OCI-M1 (cell line): ENCODE measurements at regions not wholly inside any gene's neighbourhood (a gene's known extent, or its start where the extent isn't known, plus 50 kb on each side); places are given as distances from the start of the nearest gene placed in this dataset.

Experiments
- DNase-seq: peaks from one replicate; lab custom pipeline; 2025; lab: John Stamatoyannopoulos, UW

DNA sequence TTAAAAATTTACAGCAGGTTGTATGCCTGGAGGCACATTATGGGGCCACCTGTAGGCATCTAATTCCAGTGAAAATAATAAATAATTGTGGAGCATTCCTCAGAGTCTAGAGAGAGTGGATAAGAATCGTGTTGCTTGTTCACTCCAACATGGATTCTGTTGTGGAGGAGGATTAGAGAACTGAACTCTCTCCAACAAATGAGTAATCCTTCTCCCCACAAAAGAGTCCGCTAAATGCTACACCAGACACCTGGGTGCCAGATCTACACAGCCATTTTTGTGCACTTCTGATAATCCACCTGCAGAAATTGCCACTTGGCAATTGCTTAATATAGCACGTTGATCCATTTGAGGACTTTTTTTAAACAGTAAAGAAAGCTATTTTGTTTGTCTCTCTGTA lies 113.7 kb upstream of the DPYD start:
- DNase-seq, result no peak

DNA sequence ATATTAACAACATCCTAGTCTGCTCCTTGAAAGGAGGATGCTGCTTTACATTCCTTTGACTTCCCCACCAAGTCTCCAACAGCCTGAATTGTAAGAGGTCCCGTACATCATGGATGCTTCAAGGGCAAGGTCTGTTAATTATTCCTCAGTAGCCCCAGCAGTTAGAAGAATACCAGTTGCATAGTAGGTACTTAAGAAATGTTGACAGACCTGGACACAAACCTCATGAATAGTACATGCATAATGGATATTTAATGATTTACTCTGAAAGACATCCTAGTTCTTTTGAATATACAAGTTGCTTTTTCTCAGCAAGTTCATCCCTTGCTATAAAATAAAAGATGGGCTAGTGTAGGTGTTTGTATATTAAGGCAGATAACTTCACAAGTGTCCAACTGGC lies 112.1 kb upstream of the DPYD start:
- no peak for DNase-seq

DNA sequence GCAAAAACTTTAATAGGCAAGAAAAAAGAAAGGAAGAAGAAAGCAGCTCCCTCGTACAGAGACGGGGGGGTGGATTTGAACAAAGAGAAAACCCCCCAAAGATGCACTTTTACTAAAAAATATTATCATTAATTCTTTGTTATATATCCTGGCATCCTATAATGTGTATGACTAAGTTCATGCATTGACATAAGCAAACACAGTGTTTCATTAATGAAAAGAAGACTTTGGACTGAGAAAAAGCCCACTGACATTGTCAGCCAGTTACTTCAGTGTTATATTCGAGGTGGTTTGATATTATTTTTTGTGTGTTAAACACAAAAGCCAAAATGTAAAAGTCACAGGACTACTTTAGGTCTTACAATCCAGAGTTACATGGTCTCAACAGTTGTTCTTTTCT lies 110.1 kb upstream of the DPYD start:
- DNase-seq, result no peak

DNA sequence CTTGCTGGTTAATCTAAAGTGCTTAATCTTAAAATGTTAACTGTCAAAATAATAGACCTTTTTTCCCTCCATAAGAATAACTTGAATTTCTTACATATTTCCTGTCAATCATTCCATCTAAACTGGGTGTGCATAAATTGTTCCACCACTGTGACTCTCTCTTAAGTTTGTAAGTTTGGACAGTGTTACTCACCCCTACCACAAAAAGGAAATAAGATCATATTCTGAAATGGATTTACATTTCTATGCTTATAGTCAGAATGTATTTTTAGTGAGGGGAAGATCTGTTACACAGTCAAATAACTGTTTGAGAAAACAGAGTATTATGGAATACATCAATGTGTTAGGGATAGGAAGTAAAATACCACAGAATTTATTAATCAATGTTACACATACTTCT lies 109.6 kb upstream of the DPYD start:
- peak; percentile 7 for DNase-seq

DNA sequence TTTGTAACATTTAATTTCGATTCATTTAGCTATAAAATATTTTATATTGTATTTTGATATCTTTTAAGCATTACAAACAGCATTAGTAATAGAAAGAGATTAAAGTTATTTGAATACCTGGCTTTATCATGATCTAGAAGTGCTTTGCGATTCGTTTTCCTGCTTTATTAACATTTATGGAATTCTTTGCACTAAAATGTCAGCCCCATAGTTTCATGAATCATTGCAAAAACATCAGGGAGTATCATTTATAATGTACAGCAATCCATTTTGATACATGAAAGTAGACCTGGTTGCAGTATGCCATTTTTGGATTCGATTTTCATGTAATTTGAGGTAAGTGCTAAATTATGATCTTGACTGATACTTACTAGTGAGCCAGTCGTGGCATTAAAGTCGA lies 108.0 kb upstream of the DPYD start:
- DNase-seq, result no peak

DNA sequence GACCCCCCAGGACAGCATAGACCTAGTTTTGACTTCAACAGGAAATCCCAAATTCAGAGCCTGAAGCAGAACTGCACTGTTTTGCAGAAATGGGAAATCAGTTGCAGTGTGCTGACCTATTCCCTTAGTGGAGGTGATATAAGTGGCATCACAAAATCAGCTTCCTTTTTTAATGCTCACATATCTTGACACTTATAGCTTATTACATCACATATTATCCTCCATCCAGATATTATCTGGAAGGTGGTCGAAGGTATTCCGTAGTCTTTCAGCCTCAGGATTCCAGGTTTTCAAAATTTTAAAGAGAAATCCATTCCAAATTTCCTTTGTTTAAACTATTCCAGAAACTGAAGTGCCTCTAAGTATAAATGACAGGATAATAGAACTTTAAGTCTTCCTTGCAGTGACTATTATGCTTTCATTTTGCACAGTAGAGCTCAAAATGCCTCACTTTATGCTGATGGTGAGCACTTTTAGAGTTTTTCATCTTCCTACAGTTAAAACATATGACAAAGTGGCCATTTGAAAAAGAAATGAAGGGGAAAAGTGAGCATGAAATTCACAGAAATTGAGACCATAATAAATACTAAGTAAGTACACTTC lies 106.4 kb upstream of the DPYD start:
- DNase-seq, result peak; percentile 40

DNA sequence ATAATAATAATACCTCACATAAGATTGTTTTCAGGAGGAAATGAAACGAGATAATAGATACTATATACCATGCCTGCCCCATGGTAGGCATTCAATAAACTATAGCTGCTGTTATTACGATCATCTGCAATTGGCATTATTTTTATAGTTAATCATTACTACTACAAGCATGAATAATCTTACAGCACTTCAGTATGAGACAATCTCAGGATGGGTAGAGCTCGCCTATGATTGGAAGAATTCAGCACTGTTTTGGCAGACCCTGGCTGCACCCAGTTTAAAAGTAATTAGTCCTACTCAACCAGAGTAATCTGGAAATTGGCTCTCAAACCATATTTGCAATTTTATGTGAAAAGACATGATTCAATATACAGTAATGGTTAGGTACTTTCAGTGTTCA lies 105.0 kb upstream of the DPYD start:
- no peak for DNase-seq

DNA sequence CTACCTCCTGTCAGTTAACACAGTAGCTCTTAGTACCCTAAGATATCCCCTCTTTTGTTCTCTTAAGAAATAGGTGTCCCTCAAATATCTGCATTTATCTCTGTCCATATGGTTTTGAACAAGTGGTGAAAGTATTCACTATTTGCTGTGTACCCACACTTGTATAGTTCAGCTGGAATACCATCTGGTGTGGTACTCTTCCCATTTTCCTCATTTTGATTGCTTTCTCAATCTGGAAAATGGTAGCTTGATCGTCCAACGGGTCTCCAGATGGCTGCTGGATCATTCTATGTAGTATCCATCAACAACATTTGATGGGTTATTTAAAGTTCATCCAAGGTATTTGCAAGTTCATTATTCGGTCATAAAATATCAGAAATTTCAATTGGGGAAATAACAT lies 100.3 kb upstream of the DPYD start:
- DNase-seq, result no peak

DNA sequence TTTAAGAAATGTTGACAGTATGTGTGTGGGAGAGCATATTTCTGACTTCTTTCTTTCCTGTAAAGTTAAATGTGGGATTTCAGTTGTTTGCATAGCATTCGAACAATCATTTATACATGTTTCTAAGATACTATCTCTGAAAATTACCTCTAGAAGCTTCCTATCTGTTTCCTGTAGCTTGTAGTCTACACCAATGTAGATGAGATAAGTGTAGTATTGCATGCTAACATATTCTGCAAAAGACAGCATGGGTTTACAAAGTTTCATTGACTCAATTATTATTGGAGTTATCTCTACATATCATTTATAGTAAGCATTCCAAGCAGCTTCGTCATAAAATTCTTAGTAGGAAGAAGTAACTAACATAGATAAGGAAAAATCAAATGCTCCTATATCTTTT lies 98.9 kb upstream of the DPYD start:
- no peak for DNase-seq

DNA sequence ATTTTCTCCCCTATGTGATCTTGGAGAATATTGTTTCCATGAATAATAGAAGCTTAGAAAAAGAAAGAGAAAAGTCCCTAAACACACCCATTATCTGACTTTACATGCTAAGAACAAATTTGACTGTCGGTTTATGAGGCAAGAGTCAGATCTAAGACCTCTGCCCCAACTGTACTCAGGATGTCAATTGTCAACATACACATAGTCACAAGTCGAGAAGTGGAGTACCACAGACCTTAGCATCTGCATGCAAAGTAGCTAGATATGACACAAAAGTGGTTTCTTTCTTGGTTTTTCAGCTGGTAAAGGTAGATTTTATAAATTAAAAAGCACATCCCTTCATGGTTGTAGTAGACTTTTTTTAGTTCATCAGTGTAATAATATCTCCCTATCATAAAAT lies 97.2 kb upstream of the DPYD start:
- no peak for DNase-seq

DNA sequence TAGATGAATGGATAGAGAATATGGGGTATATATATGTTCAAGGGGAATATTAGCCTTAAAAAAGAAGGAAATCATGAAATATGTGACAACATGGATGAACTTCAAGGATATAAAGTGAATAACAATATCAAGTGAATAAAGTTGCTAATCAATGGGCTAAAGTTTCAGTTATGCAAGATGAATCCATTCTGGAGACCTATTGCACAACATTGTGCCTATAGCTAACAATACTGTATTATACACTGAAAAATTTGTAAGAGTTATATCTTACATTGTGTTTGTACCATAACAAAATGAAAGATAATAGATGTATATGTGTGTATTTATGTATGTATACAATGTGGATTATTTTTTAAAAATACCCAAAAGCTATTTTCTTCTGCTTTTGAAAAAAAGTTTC lies 96.3 kb upstream of the DPYD start:
- no peak for DNase-seq

DNA sequence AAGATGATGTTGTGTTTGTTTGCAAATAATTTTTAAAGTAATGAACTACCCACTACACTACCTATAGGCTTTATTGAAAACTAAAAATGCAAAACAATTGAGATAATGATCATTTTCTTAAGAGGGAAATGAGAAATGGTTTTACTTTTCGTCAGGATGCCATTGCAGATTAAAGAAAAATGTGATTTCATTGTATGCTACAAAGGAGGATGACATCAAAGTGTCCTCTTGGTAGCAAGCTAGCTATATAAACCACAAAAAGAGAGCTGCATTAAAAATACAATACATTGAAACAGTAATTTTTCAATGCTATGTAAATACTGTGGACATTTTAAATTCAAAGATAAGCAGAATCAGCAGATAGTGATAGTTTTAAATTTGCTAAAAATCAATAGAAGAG lies 87.5 kb upstream of the DPYD start:
- DNase-seq, result no peak

DNA sequence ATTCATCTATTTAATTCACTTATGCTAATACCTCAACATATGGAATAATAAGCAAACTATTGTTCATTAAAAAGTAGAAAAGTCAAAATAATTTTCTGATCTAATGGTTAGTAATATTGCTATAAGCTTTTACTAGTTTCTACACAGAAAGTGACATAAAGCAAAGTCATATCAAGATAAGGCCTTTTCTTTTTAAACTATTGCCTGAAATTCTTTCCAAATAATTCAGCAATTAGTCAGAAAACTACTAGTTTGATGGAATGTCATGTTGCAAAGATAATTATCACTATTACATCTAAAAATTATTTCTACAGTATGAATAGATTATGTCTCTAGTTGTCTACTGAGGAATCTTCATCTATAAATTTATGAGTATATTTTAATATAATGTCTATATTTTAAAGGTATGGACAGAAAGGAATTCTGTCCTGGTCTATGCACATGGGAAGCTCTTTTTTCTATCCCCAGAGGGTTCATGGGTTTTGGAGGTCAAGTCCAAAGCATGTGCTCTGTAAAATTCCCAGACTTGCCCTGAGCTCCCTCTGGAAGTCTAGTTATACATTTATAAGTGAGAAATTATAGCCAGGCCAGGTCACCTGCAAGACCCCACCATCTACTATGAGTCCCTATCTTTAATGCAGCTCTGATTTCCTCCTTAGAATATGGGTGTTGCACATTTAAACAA lies 84.6 kb upstream of the DPYD start:
- DNase-seq, result no peak

DNA sequence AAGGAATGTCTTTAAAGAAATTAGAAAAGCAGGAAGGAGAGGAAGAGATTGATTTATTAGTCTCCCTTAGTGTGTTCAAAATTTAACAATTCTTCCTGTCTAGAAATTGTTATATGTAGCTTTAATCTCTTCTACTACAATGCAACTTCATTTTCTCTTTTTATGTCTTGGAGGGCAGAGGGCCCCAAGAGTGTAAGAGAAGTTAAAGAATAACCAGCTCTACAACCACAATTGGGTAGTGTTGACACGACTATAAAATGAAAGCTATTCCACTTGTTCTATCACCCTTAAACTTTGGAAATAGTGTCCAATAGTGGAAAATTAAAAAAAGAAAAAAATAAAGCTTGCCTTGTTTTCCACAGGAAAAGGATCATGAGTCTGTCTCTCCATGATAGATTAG lies 82.6 kb upstream of the DPYD start:
- no peak for DNase-seq

DNA sequence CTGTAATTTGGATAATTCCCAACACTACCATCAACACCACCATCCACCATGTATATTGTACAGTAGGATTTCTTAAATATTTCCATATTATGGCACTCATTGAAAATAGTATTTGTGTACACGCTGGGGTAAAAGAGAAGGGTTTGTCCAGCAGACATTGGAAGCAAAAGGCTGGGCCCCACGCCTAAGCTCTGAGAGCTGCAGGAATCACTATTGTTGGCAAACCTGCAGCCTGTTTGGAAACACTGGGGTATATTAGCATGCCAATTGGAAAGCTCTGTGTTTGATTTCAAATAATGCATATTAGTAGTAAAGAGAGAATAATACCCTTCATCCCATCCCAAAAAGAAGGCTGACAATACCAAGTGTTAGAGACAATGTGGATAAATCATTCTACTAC lies 81.5 kb upstream of the DPYD start:
- no peak for DNase-seq

DNA sequence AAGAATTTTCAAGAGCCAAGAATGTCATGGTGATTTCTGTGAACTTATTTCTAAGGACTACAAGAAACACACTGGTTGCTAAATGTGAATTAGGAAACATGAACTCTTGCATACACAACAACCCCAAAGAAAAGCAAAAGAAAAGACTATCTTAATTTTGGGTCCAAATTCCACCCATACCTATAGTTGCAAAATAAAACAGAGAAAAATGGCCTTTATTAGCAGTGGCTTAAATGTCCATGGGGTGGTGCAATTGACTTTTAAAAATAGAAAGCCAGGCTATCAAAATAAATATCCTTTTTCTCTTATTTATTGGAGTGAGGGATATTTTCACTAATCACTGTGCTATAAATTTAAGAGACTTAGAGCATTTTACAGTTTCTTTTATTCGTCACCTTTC lies 80.9 kb upstream of the DPYD start:
- peak; percentile 7 for DNase-seq

DNA sequence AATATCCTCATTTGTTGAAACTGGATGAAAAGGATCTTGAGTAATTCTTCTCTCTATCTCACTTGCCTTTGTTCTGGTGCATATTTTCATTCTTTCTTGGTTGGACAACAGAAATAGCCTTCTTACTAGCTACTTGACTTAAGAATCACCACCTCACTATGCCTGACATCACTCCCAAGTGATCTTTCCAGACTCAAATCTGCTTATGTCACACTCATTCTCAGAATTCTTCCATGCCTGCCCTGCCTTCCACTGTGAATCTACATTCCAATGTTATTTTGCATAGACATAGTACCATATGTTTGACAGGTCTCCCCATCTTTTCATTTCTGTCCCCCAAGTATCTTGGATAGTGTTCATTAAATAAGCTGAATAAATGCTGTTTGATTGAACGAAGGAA lies 78.5 kb upstream of the DPYD start:
- no peak for DNase-seq

DNA sequence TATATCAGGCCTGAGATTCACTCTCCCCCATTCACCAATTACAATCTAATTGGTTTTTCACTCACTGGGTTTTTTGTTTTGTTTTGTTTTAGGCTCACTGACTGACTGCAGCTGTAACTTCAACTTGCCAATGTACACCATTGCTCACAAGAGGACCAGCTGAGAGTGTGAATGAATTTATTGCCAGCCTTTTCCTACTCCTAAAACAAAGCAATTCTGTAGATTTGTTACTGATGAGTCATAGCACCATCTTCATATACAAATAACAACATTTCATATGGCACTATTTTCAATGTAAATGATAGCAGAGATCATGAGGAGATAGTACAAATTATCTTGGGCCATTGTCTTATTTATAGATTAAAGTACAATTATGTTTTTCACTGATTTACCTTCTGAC lies 76.0 kb upstream of the DPYD start:
- no peak for DNase-seq

DNA sequence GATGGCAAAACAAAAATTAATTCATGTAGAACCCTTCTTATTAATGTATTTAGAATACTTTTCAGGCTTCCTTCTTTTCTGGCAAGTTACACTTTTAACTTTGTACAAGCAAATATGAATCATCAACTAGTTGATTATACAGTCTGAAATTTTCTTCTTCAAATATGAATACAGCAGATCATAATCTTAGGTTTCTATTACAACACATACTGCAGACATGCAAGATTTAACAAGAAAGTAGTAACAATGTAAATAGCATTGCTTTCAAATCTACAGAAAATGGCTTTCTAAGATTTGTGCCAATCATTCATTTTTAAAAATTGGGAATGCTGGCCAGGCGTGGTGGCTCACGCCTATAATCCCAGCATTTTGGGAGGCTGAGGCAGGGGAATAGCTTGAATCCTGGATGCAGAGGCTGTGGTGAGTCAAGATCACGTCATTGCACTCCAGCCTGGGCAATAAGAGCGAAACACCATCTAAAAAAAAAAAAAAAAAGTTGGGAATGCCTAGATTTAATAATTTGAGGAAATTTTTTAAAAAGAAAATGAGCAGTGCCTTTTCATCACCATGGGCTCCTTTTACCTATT lies 68.4 kb upstream of the DPYD start:
- no peak for DNase-seq

DNA sequence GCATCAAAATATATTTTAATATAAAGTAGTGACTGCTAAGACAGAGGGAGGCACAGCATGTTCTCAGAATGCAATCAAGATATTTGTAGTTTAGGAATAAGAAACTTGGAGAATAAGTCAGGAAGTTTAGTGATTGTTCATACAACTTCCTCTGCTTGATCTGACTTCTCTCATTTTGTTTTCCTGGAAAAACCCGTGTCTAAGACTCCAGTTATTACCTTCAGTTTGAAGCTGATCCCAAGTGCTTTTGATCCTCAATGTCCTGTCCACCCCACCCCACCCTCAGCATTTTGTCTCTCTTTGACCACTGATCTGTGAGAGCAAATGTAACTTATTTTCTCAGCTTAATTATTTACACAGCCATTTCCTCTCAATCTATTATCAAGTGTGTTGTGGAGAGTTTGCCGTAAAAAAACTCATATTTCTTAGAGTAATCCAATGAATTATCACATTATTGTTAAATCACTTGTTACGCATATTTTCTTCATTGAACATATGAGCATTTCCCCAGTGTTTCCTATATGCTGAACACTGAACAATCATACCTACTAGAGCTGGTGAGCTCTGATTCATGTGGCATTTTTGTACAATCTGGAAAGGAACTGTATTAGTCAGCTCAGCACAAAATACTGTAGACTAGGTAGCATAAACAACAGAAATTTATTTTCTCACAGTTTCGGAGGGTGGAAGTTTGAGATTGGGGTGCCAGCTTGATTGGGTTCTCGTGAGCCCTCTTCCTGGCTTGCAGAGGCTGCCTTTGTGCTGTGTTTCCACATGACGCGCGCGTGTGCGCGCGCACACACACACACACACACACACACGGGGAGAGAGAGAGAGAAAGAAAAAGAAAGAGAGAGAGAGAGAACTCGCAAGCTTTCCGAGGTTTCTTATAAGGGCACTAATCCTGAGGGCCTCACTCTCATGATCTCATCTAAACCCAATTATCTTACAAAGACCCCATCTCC lies 65.5 kb upstream of the DPYD start:
- no peak for DNase-seq

DNA sequence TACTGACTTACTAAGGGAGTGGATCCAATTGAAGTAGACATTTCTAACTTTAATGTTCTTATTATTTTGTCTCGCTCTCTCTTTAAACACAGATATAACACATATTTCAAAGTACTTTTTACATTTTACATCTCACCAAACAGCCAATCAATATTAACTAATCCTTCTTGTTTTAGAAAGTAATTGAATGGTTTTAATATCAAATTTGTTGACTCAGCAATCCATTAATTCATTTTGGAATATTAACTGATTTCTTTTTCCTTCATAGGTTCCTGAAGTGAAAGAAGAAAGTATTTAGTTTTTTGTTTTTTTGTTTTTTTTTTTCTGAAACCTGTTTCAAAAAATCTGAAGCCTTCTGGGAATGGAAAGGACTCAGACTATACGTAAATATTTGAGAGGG lies 62.3 kb upstream of the DPYD start:
- DNase-seq, result no peak

DNA sequence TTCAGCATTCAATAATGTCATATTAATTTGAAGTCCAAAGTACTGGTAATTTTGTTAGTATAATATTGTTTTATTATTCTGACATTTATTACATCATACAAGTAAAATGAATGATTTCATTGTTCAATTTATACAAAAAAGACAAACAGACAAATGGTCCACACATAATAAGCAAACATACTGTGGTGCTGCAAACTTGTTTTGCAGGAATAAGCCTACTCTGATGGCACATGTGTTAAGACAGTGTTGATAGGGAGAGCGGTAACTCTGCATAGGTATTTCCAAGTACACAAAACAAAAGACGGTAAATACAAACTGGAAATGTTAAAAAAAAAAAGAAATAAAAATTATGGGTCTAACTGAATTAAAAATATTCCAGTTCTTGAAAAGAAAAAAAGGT lies 59.7 kb upstream of the DPYD start:
- DNase-seq, result no peak

DNA sequence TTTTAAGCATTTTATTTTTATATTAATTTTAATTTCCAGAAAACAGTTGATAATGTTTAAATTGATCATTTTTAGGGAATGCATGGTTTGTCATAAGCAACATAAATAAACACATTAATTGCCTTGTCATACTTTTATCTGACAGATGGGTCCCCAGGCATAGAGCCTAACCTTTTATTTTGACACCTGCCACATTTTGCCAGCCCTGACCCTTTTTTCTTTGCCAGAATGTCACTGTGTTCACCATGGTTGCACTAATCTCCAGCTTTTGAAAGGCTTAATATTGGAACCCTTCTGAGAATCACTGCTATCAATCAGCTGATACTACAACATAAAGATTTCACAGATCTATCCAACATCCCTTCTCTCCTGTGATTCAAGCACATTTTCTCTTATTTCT lies 56.0 kb upstream of the DPYD start:
- no peak for DNase-seq
